ENCODE measurements at regions not wholly inside any gene's neighbourhood (a gene's known extent, or its start where the extent isn't known, plus 50 kb on each side); places are given as distances from the start of the nearest gene placed in this dataset.

DNA sequence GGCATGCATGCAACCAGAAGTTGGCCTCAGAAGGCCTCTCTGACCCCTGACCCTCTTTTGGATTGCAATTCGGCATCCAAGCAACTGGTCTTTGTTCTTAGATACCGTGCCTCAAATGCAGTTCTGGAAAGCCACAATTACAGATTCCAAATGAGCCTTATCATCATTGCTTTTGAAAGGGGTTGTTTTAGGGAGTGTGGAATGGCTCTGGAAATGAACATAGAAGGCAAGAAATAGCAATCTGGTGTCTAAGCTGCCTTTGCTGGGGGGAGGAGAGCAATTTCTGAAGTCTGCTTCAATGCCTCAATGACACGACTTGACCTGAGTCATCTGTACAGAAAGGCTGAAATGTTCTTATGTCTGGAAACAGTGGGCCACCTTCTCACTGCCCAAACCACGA is 250.1 kb downstream of the NUAK1 start:
- TF ChIP-seq, protein P1, sequence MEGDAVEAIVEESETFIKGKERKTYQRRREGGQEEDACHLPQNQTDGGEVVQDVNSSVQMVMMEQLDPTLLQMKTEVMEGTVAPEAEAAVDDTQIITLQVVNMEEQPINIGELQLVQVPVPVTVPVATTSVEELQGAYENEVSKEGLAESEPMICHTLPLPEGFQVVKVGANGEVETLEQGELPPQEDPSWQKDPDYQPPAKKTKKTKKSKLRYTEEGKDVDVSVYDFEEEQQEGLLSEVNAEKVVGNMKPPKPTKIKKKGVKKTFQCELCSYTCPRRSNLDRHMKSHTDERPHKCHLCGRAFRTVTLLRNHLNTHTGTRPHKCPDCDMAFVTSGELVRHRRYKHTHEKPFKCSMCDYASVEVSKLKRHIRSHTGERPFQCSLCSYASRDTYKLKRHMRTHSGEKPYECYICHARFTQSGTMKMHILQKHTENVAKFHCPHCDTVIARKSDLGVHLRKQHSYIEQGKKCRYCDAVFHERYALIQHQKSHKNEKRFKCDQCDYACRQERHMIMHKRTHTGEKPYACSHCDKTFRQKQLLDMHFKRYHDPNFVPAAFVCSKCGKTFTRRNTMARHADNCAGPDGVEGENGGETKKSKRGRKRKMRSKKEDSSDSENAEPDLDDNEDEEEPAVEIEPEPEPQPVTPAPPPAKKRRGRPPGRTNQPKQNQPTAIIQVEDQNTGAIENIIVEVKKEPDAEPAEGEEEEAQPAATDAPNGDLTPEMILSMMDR (IDR thresholded peaks at IDR 0.05; ENCODE audit: low read length) = no peak
- no peak for TF ChIP-seq EZH2 (IDR thresholded peaks at IDR 0.05; ENCODE audit: borderline replicate concordance, low read length)

All from OCI-LY1 (cell line).